Daoy (cell line): ENCODE measurements at regions not wholly inside any gene's neighbourhood (a gene's known extent, or its start where the extent isn't known, plus 50 kb on each side); places are given as distances from the start of the nearest gene placed in this dataset.

ENCODE experiments used
- DNase-seq: peaks from one replicate; pipeline ENCODE4 v3.0.0-alpha.2; 2015; ENCODE audit warnings: low read depth

DNA sequence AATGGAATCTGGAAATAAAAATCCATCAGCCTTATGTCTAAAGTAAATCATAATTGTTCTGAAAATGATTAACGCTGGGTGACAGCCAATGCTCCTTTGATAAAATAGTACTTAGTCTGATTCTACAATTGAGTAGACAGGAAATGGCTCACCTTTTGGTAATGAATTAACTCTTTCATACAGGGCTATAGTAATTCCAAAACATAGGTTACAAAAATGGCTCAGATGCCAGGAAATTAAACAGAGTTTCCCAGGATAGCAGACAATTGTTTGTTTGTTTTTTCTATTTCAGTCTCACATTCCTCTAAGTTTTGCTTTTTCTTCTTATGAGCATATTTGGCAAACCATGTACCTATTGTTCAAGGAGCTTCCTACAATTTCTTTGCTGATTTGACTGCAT is 257.2 kb upstream of the EPHA7 start:
- DNase-seq = no peak

DNA sequence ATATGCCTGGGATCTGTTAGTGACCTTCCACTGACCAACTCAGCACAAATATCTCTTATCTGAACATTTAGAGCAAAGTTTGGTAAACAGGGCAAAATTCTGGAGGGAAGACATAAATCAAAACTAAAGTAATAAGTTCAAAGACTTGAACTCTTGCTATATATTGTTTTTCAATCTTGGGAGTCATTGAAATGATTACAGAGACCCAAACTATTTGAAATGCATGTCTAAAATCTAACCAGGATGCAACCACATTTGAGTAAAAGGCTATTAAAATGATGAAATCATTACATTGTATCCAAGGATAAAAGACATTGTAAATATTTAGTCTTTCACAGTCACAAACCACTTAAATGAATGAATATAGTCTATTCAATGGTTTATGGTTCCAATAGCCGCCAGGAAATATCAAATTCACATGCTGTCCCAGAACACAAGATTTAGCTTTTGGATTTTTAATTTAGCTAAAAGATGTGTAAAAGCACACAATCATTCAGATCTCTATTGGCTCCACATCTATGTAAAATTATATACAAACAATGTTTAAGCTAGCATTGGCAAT is 256.6 kb upstream of the EPHA7 start:
- no peak for DNase-seq

DNA sequence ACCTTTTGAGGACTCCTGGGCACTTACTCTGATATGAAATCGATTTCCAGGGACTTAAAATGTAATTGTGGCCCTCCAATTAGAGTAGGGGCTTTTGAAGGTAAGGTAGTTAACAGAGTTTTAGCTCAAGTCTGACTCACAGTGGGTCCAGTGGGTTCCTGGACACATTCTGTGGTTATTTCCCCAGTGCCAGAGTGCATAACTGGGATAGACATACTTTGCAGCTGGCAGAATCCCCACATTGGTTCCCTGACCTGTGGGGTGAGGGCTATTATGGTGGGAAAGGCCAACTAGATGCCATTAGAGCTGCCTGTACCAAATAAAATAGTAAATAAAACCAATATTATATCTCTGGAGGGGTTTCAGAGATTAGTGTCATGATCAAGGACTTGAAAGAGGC is 243.8 kb upstream of the EPHA7 start:
- DNase-seq = no peak

DNA sequence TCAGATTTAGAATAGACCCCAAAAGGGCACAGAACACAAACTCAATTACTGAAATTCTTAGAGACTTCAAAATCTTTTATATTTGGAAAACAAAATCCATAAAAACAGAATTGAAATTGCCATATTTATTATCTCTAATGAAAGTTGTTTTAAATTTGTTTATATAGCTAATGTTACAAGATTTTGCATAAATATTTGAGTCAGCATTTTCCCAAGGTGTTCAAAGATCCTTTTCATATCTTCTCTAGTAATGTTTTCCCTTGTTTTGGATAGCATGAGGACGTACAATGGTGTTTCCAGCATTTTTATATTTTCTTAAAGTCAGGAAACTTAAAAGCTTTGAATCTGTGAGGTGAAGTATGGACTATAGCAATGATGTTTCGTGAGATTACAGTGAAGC is 235.2 kb upstream of the EPHA7 start:
- DNase-seq = no peak

DNA sequence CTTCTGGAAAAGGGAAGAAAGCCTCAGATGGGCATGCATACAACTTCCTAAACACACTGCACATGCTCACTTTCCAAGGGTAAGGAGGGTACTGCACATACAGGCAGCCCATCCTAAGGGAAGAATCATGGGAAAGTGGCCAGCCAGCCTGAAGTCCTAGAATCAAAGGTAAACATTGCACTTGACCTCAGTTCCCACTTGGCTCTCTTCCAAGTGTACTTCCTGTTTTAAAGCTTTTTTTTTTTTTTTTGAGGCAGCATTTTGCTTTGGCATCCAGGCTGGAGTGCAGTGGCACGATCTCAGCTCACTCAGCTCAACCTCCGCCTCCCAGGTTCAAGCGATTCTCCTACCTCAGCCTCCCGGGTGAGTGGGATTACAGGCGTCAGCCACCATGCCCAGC is 225.3 kb upstream of the EPHA7 start:
- DNase-seq = peak; percentile 1

DNA sequence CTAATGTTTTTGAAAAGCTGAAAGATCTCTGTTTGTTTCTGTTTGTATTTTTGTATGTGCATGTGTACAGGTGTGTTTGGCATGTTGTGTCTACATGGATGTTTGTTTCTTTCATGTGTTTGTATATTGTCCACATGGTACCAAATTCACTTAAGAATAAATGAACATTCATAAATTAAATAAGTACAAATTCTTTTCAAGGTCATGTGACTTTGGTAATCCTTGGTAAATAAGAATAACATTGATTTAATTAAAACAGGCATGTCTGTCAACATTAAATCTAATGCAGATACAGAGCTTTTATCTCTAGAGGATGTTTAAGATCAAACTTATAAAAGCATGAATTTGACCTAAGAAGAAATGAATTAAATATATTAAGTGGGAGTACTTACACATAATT is 219.8 kb upstream of the EPHA7 start:
- no peak for DNase-seq

DNA sequence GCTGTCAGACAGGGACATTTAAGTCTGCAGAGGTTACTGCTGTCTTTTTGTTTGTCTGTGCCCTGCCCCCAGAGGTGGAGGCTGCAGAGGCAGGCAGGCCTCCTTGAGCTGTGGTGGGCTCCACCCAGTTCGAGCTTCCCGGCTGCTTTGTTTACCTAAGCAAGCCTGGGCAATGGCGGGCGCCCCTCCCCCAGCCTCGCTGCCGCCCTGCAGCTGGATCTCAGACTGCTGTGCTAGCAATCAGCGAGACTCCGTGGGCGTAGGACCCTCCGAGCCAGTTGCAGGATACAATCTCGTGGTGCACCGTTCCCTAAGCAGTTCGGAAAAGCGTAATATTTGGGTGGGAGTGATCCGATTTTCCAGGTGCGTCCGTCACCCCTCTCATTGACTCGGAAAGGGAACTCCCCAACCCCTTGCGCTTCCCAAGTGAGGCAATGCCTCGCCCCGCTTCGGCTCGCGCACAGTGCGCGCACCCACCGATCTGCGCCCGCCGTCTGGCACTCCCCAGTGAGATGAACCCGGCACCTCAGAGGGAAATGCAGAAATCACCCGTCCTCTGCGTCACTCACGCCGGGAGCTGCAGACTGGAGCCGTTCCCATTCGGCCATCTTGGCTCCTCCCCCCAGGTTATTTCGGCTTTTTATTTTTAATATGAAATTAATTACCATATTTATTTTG is 217.8 kb upstream of the EPHA7 start:
- DNase-seq = peak; percentile 10

DNA sequence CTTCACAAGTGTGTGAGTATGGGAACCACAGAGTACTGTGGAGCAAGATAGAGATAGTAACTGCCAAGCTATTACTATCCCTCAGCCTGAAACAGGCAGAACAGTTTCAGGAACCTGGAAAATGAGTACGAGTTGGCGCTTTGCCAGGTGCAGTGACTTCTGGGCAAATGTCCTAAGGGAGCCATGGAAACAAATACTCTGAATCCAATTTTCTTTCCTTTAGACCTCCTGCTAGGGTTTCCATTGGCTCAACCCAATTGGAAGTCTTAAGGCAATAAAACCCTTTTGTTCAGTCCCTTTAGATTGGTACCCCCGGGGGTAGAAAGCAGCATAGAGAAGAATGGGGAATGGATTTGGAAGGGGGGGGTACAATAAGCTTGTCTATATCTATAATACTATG is 205.0 kb upstream of the EPHA7 start:
- DNase-seq = no peak

DNA sequence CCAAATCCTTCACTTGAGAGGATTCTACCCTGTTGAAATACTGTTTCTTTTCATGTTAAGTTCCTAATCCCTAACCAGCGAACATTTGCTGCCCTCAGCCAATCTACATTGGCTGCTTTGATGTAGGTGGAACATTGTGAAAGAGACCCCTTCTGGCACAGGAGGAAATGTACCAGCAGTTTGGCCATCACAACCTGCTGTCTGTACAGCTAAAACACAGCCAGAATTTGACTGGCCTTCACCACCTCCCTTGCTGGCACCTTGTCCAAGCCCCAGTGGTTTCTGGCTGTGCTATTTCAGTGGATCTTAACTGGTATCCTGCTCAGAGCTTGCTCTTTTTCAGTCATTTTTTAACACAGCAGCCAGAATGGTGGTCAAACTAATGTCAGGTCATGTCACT is 202.1 kb upstream of the EPHA7 start:
- DNase-seq = no peak

DNA sequence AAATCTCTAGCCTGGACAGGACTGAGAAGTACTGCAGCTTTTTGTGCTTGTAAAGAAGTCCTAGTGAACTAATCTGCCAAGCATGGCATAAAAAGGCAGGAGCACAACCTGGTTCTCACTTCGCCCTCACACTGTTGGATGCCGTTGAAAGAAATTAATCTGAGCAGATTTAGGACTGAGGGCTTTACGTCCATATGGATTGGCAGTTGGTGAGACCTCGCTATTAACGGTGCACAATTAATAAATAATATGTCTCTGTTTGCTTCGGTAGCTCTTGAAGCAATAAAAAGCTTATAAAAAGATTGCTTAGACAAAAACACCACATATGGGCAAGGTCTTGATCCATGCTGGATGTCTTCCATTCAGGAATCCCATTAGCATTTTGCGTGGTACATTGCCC is 185.6 kb upstream of the EPHA7 start:
- DNase-seq = no peak

DNA sequence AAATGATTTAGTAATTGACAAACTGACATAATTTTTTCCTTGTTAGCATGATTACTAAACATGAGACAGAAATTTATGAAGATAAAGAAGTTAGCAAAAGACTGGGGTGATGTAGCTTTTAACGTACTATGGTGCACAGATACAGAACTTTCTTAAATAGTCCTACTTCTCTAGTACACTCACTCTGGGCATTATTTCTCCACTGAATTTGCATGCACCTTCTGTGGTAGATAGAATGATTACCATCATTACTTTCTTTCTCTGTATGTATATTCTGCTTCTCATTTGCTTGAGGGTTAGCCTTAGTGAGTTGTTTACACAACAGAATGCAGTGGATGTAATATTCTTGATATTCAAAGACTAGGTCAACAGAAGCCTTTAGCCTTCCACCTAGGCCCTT is 173.1 kb upstream of the EPHA7 start:
- DNase-seq = no peak

DNA sequence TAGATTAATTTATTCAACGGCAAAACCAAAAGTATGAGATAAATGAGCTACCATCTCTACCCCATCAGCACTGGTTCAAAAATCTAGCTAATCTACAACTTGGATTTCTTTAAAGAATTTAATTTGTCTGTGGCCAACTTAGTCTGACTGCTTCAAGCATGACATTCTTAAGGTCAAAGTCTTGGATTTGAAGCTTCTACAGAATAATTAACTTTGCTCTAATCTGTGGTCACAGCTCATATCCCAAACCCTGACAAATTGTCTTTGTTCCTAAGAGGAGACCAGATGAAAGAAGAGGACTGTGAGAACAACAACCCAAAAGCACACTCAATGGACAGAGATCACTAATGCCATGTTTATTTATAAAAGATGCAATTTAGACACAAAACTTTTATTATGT is 166.9 kb upstream of the EPHA7 start:
- no peak for DNase-seq

DNA sequence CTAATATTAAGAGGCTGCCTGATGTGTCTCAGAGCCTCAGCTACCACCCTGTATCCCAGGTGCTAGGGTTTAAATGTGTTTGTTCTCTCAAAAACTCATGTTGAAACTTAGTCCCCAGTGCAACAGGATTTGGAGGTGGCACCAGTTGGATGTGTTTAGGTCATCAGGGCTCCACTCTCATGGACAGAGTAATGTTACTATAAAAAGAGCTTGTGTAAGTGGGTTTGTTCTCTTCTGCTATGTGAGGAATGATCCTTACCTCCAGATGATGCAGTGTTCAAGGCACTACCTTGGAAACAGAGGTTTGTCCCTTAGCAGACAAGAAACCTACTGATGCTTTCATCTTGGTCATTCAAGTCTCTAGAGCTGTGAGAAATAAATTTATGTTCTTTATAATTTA is 164.9 kb upstream of the EPHA7 start:
- no peak for DNase-seq

DNA sequence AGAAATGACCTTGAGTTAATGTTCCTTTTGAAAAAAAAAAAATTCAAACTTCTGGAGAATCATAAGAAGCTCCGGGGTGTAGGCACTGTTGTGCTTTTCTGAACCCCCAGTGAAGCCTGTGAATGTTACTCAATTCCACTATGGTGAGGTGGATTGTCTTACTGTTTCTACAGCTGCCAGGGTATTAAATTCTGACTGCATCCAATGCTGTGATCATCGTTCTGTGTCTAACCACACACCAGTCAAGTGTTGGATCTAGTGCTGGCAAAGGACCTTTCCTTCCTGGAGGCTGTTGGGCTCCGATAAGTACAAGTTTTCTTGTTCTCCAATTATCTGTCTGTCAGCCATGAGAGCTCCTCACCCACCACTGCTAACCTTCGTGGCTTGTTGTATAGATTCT is 162.0 kb upstream of the EPHA7 start:
- no peak for DNase-seq

DNA sequence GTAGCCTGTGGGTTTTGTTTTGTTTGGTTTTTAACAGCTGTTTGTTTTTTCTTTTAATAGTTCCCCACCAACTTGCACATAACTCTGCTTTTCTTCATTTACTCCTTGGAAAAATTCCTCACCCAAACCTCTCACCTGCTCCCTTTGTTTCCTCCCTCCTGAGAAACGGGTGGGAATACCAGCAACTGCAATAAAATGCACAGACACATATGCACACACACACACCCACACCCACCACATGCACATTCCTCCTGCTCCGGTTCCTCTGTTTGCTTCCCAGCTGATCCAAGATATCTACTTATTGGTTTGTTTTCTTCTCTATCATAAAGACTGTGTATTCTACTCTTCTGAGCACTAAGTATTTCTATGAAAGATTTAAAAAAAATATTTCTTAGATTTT is 161.1 kb upstream of the EPHA7 start:
- no peak for DNase-seq

DNA sequence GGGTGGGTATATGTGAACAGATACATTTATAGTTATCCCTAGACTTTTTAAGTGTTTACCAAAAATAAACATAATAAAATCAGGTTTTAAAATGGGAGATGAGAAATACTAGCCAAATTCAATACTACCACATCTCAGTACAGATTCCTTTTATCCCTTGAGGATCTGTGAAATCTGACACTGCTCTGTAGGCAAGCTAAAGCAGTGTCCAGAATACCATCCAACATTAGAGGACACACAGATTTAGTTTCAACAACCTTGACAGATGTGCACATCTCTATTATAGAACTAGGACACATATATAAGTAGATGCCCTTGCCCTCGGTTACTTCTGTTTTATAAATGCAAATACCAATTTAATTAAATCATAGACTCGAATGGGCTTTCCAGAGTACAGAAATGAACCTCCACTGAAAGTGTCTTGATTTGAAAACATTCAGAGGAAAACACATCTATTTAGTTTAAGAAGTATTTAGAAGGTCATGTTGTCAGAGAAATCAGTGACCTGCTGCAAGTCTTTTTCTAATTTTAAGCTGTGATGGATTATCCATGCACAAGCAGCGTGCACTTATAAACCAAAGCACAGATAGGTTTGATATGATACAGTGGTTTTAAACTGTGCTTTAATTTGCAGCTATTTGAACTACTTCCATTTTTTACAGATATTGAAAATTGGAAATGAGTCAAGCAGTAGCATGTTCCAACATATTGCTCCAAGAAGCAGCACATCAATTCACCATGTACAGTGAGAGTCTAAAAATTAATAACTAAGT is 156.3 kb upstream of the EPHA7 start:
- no peak for DNase-seq

DNA sequence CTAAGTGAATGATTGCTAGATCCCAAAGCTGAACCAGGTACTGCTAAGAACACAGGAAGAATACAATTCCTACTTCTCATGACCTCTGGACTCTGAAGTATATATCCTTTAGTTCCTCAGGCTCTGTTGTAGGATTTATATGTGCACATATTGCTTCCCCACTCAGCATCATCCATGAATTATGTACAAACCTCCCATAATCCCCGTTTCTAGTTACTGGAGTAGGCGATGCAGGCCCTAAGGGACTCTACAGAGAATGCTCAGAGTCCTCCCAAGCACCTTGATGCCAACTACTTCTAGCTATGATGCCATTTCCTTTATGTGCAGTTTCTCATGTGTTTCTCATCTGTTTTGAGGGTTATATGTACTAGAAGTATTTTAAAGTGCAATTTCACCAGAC is 154.9 kb upstream of the EPHA7 start:
- no peak for DNase-seq

DNA sequence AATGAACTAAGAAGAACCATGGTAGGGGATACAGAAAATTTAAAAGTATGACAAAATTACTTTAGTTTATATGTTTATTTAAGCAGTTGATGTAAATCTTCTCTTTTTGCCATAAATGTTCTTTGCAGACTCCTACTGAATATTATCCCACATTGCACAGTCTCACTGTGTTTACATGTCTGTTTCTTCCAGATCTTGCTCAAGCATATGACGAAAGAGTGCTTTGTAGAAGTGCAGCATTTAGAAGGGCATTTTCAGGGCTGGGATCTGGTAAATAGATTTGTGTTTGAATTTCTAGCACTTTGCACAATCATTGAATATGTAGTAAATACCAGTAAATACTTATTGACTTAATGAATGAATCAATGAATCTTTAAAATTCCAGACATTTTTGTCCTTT is 152.0 kb upstream of the EPHA7 start:
- DNase-seq = no peak

DNA sequence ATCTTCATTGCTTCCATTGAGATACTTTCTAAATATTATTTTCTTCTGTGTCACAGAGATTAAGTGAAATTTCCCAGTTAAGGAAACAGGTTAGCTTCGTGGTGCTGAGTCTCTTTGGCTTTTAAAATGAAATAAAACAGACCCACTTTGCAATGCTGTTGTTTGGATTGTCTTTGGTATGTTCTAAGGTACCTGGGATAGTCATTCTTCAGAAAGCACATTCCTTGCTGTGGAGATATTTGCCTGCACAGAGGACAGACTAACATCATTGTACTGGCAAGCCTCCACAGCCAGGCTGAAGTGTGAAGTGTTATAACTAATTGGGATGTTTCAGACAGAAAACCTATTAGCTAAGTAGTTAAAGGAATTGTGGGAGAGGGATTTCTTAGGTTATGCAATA is 148.8 kb upstream of the EPHA7 start:
- DNase-seq = no peak

DNA sequence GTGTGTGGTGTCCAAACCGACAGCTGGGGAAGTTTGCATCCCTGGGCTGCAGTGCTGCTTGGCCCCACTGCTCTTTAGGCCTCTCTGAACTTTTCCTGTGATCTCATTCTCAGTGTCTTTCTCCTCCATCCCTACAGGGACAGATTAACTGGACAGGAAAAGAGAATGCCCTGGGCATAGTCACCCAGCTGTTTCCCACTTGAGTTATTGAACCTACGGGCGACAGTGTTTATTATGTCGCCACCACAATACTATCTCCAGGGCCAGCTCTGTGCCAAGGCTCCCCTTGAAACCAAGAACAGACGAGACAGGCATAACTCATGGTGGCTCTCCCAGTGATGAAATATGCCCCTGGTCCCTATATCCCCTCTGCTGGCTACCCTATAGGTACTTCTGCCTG is 147.8 kb upstream of the EPHA7 start:
- no peak for DNase-seq

DNA sequence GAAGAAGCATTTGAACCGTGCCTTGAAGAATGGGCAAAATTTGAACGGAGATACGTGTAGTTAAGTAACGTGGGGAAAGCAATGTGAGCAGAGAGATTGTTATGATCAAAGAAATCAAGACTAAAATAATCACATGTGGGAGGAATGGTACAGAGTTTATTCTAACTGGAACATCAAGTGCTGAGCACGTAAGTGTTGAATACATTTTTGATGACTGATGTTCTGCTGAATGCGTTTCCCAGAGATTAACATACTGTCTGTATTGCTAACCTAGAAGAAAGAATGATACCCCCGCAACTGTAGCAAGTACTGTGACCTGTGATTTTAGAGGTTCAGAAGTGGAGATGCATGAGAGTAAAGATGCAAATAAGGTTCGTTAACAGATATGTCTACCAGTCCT is 146.9 kb upstream of the EPHA7 start:
- no peak for DNase-seq

DNA sequence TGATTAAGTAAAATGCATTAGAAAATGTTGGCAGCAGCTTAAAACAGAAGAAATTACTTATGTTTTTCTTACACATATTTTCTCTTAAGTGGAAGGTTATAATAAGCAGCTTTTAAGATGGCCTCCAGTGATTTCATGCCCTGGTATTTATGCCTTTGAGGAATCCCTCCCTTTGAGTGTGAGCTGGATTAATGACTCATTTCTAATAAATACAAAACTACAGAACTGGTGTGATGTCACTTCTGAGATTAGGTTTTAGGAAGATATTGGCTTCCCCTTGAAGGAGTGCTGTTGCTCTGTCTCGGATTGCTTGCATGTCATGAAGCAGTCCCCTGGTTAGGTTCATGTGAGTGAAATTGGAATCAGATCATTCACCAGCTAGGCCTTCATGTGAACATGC is 143.2 kb upstream of the EPHA7 start:
- no peak for DNase-seq

DNA sequence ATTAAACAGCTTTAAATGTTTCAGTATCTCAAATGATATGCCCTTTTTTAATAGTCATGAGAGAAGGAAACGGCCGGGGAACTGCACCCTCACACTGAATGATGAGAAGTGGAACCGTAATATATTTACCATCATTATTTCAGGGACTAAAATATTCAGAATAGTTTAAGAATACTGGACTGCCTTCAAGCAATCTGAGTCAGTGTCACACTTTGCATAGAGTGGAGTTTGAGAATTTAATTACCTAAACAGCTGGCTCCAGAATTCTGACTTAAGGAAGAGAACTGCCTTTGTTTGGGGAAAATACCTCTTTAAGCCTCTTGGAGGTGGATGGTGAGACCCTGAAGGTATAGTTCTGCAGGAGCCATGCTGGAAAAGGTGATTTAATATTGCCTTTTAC is 135.9 kb upstream of the EPHA7 start:
- DNase-seq = no peak

DNA sequence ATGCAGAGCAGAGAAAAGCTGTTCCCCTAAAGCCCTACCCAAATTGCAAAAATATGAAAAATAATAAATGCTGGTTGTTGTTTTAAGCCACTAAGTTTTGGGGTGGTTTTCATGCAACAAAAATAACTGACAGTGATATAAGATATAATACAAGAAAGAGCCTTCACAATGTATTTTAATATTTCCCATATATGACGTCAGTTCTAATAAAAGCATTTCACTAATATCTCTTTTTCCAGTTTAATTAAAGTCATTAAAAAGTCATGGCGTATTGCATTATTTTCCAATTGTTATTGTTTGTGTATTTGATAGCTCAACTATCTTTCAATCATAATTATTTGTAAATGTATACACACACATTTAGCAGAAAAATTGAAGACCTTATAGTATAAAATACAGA is 134.7 kb upstream of the EPHA7 start:
- DNase-seq = no peak
